ENCODE measurements at regions not wholly inside any gene's neighbourhood (a gene's known extent, or its start where the extent isn't known, plus 50 kb on each side); places are given as distances from the start of the nearest gene placed in this dataset.

DNA sequence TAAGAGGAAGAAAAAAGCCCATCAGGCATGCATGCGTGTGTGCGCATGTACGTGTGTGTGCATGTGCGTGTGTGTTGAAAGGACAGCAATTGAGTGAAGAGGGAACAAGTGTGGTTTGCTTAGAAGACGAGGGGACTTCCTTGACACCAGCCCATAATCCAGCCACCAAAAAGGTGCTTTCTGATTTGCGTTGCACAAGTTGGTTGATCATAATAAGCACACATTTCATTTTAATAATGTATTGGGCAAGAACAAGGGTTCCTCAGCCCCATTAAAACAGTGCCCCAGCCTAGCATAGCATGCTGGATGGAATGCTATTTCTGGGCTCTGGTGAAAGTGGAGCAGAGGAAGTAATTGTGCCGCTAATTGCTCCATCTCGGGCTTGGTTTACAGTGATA is 493.2 kb downstream of the MIAT start:
- TF ChIP-seq, protein P1, sequence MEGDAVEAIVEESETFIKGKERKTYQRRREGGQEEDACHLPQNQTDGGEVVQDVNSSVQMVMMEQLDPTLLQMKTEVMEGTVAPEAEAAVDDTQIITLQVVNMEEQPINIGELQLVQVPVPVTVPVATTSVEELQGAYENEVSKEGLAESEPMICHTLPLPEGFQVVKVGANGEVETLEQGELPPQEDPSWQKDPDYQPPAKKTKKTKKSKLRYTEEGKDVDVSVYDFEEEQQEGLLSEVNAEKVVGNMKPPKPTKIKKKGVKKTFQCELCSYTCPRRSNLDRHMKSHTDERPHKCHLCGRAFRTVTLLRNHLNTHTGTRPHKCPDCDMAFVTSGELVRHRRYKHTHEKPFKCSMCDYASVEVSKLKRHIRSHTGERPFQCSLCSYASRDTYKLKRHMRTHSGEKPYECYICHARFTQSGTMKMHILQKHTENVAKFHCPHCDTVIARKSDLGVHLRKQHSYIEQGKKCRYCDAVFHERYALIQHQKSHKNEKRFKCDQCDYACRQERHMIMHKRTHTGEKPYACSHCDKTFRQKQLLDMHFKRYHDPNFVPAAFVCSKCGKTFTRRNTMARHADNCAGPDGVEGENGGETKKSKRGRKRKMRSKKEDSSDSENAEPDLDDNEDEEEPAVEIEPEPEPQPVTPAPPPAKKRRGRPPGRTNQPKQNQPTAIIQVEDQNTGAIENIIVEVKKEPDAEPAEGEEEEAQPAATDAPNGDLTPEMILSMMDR (IDR thresholded peaks at IDR 0.05 in 4 of 5, conservative IDR thresholded peaks at IDR 0.05 in 1 of 5): no peak
- TF ChIP-seq POLR2A (IDR thresholded peaks at IDR 0.05): no peak

Measured in gastrocnemius medialis (tissue), 4 donors.